T-helper 2 cell (primary cell): ENCODE measurements at regions not wholly inside any gene's neighbourhood (a gene's known extent, or its start where the extent isn't known, plus 50 kb on each side); places are given as distances from the start of the nearest gene placed in this dataset.

Experiments
- DNase-seq, 5 experiments: peaks; one replicate each; pipeline versions ENCODE4 v3.0.0 to v3.0.0-alpha.2; 2012 to 2022

DNA sequence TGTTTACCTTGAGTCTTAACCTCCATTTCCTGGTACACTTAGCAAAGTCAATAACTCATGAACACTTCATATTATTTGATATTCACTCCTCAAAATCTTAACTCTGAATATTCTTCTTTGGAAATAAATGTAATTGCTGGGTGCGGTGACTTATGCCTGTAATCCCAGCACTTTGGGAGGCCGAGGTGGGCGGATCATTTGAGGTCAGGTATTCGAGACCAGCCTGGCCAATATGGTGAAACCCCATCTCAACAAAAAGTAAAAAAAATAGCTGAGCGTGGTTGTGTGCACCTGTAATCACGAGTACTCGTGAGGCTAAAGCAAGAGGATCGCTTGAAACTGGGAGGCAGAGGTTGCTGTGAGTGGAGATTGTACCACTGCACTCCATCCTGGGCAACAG, 201.3 kb upstream of the DSEL start:
- no peak for DNase-seq

DNA sequence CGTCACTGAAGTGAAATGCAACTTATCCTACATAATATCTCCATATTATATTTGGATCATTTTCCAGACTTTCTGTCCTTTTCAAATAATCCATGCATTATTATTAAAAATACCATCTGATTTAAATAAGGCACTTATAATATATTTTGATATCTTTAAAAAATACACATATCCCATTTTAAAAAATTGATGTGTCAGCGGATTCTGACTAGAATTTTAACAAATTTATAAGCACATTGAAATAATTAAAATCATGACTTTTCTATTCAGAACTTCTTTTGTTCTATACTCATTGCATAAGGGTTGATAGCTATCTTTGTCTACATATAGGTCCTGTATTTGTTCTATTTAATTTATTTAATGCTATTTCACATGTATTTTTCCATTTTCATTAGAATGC, 199.0 kb upstream of the DSEL start:
- no peak for DNase-seq

DNA sequence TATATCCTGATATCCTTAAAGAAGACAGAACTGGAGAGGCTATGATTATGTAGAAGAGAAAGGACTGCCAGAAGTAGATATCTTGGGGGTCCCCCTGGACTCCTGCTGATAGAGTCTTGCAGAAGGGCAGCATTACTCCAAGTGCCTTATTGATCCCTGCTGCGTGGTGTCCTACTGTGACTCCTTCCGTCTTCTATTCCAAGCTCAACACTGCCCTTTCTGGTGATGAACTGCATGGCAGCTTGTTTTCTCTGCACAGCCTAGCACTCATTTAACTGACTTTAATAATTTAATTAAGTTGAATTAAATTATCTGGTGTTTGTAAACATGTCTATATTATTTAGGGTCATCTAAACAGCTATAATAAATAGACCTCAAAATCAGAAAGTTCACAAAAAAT, 194.1 kb upstream of the DSEL start:
- DNase-seq: no peak

DNA sequence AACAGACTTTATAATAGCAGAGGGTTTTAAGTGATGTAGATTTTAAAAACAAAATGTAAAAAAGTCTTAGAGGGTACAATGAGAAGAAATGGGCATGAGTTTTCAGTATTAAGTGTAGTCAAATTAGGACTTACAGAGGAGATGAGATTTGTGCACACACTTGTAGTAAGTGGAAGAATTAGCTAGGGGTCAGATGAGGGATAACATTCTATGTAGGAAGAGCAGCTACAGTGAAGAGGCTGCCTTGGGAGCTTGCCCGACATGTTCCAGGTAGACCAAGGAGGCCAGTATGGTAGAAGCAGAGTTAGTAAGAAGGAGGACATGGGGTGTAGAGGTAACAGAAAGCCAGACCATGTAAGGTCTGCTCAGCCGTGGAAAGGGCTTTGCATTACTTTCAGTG, 189.2 kb upstream of the DSEL start:
- no peak for DNase-seq

DNA sequence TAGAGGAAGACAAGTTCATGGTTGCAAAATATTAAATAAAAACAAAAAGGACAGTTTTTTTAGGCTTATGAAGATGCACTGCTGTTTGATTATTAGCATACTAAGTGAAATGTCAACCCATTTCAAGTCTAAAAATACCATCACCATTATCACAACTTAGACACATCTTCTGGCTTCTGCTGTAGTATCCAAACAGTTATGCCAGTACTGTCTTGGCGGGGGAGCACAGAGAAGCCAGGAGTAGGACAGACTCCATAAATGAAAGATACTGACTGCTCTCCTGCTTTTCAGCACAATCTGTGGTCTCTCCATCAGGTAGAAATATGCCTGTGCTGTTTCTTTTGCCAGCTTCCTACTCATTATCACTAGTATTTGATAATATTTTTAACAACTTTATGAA, 179.2 kb upstream of the DSEL start:
- no peak for DNase-seq

DNA sequence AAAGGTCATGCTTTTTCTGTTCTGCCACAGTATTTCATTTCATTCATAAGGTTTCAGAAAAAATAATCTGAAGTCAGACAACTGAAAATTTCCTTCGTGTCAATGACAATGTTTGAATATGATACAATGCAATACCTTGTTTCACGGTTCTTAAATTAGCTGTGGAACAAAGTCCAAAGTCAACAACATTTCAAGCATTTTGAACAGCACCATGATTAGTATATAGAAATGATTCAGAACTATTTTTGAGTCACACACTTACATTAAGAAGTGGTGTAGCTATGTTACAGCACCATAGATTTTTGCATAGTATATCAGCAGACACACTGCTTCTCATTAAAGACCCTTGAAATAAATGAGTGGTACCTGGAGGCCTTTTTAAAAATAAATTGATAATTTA, 178.3 kb upstream of the DSEL start:
- no peak for DNase-seq

DNA sequence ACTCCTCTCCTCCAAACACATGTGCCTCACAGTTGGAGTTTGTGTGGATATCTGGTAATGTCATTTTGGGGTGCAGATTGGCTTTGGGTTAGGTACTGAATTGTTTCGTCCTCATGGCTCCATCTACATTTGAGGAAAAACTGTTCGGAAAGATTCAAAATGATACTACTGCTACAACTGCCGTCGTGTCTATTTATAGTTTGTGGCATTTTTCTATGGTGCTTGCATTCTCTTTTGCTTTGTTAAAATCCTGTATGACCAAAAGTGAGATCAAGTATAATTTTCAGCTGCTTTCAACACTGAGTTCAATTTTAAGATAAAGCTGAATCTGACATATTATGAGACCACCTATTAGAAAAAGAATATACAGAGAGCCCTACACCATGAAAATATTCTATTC, 176.3 kb upstream of the DSEL start:
- no peak for DNase-seq

DNA sequence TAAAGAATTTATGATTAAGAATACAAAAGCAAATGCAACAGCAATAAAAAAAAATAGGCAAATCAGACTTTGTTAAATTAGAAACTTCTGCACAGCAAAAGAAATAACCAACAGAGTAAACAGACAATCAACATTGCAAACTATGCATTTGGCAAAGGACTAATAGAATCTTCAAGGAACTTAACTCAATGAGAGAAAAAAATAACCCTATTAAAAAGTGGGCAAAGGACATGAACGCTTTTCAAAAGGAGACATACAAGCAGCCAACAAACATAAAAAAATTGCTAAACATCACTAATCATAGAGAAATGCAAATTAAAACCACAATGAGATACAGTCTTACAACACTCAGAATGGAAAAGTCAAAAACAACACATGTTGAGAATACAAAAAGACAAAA, 166.0 kb upstream of the DSEL start:
- no peak for DNase-seq

DNA sequence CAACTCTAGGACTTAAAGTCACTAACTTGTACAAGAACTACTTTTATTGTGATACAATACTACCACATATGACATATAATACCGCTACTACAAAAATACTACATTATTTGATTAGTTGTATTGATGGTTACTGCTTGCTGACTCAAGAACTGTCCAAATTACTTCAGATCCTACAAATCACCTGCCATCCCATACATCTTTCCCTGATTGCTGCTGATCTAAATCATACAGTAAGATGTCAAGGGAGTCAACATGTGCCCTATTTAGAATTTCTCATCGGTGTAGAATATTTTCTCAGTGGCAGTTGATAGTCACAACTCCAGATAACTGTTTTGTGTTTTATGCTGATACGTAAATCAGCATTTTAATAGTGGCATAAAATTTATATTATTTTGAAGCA, 161.0 kb upstream of the DSEL start:
- no peak for DNase-seq

DNA sequence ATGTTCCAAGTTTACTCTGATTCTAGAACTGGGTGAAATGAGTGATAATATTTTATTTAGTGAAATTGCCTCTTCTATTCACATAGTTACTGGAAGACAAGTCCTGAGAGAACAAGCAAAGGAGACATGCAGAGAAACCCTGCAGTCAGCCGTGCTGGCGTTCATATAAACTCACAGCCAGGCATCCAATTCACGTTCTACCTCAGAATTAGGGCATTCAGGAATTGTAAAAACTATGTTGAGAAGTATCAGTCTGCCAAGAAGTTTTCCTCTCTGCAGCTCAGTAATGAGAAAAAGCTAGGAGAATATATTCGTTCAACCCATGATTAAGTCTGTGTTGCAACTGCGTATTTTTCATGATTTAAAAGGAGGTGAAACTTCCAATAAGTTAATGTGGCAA, 156.2 kb upstream of the DSEL start:
- DNase-seq: no peak

DNA sequence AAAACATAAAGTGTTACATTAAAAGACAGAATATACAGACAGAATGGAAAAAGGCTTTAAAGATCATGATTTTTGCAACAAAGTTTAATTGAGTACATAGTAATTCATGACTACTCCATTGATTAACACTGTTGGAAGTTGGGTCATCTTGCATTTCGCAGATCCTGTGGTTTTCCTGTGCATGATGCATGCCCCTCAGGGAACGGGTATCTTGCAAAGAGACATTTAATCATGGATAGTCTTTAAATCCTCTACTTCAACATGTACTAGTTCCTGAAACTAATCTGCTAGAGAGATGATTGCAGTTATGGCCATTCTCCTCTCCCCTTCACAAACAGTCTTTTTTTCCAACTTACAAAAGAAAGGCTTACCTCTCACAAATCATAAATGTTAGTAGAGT, 155.6 kb upstream of the DSEL start:
- no peak for DNase-seq

DNA sequence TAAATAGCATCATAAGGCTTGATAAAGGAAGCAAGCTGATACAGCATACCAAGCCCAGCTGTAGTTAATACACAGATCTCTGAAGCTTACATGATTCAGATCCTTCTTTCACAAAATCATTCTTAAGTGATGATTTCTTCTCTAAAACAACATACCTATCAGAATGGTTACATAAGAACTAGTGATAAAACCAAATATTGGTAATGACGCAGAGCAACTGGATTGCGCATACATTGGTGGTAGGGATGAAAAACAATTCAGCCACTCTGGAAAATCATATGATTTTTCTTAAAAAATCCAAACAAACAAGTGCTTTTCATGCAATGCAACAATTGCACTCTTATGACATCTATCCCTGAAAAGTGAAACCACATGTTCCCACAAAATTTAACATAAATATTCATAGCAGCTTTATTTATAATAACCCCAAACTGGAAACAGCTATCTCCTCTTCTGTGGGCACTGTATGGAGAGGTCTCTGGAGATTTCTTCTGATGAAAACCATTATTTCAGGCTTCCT, 153.6 kb upstream of the DSEL start:
- no peak for DNase-seq

DNA sequence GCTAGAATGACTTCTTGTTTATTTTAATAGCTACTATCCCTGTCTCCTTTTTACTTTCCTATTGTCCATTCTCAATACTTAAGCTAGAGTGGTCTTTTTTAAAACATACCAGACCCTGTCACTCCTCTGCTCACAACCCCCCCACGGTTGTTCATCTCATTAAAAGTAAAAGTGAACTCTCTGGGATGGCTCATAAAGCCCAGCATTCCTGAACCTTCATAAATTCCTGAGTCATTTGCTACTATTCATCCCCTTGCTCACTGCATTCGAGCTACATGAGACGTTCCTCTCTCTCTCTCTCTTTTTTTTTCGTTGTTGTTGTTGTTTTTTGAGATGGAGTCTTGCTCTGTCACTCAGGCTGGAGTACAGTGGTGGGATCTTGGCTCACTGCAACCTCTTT, 148.7 kb upstream of the DSEL start:
- no peak for DNase-seq

DNA sequence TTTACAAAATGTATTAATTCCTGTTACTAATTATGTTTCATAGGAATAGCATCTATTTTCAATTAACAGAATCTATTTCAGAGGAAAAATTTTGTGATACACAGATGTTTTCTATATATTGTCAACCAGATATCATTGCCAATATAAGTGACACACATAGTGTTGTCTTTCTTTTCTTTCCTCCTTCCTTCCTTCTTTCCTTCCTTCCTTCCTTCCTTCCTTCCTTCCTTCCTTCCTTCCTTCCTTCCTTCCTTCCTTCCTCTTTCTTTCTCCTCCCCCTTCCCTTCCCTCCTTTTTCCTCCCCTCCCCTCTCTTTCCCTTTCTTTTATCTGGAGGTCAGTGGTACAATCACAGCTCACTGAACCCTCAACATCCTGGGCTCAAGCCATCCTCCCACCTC, 146.5 kb upstream of the DSEL start:
- DNase-seq: no peak

DNA sequence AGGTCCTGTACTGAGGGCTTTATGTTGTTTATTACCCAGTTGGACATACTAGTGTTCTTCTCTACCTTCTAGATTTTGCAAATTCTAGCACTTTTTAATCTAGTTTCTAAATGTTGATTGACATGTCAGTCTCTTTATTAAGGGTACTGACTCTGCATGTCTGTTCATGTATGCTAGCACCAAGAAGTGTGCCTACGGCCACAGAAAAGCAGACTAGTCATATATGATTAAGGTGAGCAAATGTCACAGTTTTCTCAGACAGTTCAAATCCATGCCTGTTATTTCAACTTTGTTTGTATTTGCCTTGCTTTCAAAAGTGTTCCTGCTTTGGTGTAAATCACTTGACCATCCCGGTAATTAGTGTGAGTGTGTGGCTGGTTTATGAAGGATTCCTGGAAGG, 145.0 kb upstream of the DSEL start:
- DNase-seq: no peak

DNA sequence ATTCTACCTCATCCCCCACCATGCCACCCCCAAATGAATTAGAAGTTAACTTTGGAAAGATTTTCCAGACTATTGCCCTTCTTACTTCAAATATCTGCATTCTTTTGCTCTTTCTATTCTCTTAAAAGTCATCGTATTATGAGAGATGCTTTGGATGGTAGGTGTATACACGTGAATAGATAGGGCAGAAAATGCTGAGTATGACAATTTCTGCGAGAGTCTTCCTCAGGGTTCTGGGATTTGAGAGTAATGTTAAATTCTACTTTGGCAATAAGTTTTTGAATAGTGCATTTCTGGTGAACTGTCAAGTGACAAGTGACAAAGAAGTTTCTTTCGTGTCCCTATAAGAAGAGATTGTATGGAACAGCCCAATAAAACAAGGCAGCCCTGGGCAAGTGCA, 137.6 kb upstream of the DSEL start:
- DNase-seq: no peak

DNA sequence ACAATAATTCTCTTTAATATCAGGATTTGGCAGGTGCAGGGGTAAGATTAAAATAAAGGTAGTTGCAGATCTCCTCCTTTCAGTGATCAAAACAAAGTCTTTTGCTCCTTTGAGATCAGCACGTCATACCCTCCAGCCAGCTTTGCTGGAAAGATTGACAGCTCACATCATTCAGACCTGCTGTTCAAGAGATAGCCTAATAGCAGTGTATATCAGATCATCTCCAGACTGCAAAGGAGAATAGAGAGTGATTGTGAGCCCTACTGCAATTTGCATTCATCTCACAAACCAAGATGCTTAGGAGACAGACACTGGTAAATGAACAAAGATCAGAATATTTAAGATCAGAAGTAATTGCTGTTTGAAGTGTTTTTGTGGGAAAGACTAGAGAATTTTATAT, 135.8 kb upstream of the DSEL start:
- no peak for DNase-seq

DNA sequence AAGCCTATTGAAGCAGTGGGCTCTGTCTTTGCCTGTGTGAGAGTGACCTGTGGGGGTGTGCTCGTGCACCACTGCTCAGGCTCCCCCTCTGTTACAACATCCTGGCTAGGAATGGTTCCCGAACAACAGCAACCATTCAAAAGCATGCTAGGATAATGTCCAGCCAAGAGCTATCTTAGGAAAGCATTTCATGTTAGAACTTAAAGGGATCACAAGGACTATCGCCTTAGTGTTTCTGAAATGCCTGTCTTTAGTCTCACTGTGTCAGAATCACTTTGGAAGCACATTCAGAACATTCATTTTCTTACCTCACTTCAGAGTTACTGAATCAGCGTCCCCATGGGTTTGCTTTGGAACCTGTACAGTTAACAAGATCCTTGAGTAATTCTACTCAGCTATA, 134.9 kb upstream of the DSEL start:
- no peak for DNase-seq

DNA sequence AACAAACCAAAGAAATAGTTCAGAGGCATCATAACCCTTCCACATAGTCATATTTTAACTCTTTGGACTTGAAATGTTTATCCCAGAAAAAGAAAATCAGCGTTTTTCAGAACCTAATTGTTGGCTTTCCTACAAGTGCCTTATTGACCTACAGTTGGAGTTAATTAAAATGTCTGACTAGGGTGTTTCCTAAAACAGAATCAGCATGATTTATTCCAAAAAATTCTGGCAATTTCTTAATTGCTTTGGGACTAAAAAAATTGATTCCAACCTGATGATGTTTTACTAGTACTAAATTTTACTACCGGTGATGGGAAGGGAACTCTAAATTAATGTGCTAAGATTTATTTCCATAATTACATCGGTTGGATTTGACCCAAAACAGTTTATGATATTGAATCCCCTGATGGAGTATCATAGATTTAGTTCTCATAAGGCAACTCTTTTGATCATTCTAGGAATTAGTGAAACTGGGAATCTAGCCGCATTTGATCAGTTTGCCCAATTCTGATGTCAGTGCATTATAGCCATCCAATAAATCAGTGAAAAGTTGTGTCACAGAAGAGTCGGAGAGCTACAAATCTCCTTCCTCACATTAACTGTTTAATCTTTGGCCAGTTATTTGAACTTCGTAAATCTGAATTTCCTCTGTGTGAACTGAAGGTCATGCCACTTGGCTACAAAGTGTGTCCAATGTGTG, 134.3 kb upstream of the DSEL start:
- DNase-seq: no peak

DNA sequence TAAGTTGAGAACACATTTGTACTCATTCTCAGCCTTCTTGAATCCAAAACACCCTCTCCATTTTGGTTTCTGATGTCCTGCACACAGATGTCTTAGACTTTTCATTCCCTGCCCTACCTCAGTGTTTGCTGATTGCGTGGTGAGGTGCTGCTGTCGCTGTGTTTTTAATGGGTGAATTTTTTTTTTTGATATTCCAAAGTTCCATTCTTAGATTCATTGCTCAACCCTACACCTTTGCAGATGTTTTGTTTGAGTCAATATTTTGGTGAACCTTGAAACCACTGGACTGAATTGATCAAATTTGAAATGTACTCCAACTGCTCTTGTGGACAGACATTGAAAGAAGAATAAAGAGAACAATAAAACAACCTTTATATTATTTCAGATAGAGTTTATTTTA, 130.4 kb upstream of the DSEL start:
- DNase-seq: no peak

DNA sequence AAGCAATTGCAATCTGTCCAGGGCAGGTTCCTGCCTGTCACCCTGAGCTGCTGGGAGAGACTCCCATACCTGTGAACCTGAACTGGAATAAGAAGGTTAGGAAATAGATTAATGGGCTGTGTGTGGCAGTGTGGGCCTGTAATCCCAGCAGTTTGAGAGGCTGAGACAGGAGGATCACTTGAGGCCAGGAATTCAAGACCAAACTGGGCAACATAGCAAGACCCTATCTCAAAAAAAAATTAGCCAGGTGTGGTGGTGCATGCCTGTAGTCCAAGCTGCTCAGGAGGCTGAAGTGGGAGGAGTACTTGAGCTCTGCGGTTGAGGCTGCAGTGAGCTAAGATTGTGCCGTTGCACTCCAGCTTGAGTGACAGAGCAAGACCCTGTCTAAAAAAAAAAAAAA, 127.7 kb upstream of the DSEL start:
- DNase-seq: no peak

DNA sequence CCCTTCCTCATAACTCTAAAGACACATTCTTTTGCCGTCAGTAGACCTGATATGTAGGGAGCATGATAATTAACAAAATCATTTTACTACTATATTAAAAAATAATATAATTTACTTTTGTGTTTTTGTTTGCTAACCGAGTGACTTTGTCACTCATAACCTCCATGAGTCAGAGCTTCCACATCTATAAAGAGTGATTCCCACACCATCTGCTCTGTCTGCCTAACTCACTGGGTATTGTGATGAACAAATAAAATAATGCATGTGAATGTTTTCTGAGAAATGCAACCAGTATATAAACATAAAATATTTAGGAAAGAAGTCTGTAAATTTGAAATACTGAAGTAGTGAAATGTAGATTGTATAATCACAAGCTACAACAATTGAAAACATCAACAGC, 123.4 kb upstream of the DSEL start:
- no peak for DNase-seq

DNA sequence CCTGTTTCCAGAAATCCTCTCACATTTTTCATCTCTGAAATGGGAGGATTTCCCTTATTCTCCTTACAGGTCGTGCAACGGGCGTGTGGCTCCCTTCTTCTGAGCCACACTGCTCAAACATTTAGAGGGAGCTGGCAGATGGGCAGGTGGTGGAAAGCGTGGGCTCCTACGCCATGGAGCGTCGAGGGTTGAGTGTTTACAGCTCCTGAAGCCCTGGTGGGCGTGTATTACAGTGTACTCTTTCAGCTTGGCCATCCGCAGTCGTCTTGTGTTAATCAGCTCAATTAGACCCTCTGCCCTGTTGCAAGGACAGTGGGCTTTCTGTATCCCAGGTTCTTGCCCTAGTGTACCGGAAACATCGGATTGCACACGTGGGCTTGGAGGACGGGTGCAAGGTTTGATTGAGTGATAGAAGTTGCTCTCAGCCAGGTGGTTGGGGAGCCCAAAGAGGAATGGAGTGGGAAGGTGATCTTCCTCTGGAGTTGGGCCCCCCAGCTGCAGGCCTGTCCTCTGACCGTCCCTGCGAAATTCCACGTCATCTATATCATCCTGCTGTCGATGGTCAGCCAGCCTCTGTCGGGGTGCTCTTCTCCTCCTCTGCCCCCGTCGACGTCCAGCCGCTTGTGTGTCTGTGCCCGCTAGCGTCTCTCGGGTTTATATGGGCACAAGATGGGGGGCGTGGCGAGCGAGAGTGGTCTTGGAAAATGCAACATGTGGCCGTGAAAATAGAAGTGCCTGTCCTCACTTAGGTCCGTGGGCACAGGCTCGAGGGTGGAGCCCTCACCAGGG, 120.3 kb upstream of the DSEL start:
- no peak for DNase-seq

DNA sequence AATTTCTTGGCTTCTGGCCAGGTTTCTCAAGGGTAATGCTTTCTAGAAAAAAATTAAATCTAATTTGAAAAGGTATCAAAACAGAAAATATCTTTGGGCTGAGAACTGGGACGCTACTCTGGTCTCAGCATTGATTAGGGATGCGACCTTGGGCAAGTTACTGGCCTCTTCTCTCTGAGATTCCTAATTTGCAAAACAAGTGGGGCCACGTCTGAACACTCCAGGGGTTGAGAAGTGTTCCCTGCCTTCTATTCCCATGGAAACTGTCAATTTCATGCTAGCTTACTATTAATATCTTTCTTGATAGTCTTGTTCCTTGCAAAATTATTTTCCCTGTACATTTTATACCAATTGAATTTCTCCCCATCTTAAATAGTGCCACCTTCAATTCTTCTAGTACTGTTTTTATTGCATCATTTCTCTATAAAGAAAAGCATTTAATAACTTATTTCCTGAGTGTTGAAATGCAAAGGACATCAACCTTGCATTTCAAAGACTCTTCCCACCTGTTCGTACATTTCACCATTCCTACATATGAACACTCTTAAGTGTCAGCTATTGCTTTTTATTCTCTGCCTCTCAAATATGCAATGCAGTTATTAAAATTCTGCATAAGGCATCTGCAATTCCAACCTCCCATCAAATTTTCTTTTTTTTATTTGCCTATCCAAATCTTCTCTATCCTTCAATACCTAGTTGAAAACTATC, 118.3 kb upstream of the DSEL start:
- DNase-seq: no peak
